CD1c-positive myeloid dendritic cell (primary cell): ENCODE measurements at regions not wholly inside any gene's neighbourhood (a gene's known extent, or its start where the extent isn't known, plus 50 kb on each side); places are given as distances from the start of the nearest gene placed in this dataset.

Source experiments
- DNase-seq: peaks from one replicate; pipeline ENCODE4 v3.0.0-alpha.2; 2016; ENCODE audit errors: extremely low spot score

DNA sequence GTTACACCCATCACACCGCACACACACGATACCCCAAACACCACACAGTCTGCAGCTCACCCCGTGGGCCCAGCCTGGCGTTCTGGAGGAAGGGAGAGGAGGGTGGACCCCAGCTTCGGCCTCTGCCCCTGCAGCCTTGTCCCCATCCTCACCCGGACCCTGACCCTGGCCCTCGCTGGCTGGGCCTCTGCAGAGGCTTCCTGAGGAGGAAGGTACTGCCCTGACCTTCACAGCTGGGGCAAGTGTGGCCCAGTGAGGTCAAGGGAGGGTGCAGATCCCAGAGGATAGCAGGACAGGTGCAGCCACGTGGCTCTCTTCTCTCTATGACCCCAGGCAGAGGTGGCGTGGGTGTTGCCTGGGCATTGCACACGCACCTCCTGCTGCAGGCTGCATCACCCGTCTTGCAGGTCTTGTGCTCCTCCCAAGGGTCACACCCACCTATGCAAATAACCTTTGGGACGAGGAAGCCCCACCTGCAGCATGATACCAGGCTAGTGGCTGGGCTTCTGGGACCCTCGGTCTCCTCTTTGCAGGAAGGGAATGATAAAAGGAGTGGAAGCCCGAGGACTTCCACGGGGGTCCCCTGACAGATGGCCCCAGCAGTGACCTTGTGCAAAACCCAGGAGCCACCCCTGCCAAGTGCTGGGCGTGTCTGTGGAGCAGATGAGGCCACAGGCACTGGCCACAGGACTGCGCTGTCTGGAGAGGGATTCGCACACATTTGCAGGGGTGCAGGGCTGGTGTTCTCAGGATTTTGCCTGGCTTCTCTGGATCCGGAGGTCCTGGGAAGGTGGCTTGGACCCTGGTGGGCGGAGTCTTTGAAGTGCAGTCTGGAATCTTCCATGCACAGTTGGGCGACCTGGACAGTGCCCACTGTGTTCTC, 1241.5 kb downstream of the BRD1 start:
- DNase-seq, result no peak

DNA sequence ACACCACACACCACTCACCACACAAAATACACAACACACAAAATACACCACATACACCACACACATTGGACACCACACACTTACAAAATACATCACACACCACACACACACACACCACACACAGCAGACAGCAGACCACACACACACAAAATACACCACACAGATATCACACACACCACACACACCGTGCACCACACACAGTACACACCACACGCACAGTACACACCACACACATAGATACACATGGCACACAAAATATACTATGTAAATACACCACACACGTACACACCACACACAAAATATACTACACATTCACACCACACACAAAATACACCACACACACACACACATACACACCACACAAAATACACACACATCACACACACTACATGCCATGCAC, 1243.5 kb downstream of the BRD1 start:
- DNase-seq, result no peak

DNA sequence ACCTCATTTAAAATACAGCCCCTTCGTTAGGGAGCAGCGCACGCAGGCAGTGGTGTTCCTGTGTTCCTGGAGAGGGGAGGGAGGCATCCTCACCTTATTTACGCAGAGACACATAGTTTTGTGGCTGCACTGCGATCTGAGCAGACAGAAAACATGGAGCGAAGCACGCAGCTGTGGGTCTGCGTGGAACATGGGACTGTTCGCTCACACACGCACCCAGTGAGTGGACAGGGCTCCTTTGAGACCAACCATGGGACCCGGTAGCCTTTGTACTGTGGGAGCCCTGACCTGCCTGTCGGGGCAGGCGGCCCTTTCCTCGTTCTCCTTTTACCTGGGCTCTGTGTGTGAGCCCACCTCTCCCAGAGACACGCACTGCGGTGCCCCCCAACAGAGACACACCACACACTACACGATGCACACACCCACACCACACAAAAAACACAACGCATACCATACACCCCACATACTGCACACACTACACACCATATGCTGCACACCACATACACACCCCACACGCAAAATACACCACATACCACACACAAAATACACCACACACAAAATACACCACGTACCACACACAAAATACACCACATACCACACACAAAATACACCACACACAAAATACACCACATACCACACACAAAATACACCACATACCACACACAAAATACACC, 1245.7 kb downstream of the BRD1 start:
- no peak for DNase-seq

DNA sequence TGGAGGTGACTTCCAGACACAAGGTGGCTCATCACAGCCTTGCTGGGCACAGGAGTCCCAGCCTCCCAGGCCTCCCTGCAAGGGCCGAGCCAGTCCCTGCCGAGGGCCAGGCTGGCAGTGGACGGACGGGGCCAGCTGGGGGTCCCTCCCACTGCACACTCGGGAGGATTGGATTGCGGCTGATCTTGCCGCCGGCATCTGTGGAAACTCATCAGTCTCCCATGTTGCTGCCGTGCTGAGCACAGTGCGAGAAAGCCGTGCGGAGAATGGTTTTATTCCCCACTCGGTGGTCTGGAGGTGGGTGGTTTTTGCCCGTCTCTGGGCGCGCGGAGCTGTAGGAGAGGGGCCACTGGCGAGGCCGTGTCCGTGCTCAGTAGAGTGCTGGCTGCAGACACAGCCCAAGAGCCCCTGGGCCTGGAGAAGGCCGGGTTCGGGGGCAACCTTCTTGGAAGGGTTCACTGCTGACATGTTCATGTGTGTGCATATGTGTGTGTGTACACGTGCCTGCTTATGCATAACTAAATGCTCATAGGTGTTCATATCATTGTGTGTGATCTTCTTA, 1246.4 kb downstream of the BRD1 start:
- no peak for DNase-seq

DNA sequence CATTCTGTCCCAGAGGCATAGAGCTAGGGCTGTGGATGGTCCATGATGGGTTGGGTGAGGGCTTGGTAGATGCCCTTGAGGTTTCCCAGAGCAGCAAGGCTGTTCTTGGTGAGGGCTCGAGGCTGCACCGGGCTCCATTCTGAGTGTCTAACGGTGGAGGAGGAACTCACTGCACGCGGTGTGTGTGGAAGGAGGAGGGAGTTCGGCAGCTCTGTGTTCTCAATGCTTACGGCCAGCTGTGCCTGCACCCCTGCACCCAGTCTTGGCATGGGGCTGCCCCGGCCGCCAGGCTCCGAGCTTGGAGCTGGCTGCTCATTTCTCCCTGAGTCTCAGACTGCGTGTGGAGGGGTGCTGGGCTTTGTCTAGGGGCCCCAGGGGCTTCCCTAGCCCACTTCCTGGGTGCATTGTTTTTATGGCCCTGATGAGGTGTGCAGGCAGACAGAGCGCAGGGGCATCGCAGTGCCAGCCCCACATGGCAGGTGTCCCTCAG, 1247.1 kb downstream of the BRD1 start:
- no peak for DNase-seq

DNA sequence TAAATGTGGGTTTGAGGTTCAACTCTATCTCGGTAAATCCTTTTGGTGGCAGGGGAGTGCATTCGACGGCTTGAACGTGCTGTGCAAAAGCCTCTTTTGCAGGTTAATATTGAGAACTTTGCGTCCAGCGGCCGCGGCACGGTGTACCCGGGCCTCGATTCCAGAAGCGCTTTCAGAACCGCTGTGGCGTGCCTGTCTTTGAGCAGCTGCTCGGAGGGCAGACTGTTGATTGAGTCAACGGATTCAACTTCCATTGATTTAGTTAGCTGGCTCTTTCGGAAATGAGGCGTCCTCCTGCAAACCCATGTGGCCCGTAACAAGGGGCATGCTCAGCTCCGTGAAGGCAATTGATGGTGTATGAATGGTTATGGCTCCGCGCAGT, 1247.8 kb downstream of the BRD1 start:
- no peak for DNase-seq

DNA sequence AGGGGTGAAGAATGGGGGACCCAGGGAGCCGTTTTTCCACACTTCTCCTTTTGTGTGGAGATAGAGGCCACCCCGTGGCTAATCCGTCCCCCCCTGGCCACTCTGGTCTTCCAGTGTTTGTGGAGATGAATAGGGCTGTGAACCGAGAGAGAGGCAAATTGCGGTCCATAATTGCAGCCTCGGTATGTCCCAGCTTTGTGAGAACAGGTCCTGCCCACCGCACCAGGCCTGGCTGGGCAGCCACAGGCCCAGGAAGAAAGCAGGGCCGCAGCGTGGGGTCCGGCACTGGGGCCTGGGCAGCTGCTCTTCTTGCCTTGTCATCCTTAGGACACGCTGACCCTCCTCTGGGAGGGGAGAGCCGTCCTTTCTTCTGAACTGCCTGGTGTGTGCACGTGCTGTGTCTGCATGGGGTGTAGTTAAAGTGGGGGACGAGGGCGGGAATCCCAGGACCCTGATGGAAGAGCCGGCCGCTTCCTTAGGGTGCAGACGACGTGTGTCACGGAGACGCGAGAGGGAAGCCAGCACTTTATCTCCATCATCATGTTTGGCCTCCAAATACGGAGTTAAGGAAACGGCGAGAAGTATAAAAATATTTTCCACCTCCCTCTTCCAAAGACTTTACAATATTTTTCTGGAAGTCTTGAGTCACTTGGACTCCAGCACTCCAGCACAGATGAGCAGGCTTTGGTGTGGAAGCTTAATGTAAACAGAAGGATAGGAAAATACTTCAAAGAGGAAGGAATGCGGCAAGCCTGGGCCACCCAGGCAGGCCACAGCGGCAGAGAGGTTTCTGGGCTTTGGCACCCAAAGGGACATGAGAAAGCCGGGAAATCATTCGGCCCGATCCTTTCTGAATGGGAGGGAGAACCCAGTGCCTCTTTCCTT, 1248.4 kb downstream of the BRD1 start:
- DNase-seq, result no peak

DNA sequence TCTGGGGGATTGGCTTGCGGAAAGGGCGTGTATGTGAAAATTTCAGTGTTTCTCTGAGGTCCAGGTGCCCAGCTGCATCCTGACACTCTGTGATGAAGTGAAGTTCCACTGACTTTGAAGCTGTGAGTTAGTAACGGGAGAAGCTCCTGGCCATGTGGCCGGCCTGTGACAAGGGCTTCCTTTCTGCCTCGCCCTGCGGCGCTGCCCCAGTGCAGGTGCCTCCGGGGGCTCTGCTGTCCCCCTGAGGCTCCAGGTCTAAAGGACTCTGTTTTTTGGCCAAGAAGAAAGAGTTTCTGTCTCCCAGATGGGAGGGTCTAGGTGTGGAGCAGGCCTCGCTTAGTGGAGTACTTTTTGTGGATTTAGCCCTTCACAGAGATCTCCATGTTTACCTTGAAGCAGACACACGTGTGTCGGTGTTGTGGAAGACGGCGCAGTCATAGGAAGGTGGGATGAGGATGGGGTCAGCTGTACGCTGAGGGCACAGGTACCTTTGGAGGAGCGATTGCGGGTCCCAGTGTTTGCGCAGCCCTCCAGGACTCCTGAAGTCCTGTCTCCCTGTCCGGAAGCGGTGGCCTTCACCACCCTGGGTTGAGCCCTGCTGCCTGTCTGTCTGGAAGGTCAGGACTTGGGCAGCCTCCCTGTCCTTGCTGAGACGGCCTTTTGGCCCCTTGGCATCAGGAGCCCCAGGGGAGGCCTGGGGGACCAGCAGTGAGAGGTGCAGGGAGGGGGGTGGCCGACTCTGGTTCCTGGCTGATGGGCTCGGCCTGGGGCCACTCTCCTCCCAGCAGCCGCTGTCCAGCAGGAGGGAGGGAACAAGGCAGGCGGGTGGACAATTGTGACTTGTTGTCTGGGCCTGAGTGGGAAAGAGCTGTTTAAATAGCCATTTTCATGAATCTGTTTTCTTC, 1249.3 kb downstream of the BRD1 start:
- no peak for DNase-seq

DNA sequence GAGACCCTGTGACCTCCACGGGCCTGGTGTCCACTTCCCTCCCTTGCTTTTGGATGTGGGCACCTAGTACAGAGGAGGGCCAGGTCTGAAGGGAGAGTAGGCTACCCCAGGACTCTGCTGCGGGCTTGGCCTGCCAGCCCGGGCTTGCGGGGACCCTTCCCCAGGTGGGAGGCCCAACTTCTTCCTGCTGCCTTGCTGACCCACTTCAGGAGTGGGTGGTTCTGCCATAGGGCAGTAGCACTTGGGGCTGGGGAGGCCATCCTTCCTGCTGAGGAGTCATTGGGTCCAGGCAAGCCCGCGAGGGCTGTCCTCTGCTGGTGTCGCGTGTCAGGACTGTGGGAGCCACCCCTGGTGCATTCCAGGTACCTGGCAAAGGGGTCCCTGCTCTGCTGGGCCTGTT, 1250.0 kb downstream of the BRD1 start:
- DNase-seq, result no peak

DNA sequence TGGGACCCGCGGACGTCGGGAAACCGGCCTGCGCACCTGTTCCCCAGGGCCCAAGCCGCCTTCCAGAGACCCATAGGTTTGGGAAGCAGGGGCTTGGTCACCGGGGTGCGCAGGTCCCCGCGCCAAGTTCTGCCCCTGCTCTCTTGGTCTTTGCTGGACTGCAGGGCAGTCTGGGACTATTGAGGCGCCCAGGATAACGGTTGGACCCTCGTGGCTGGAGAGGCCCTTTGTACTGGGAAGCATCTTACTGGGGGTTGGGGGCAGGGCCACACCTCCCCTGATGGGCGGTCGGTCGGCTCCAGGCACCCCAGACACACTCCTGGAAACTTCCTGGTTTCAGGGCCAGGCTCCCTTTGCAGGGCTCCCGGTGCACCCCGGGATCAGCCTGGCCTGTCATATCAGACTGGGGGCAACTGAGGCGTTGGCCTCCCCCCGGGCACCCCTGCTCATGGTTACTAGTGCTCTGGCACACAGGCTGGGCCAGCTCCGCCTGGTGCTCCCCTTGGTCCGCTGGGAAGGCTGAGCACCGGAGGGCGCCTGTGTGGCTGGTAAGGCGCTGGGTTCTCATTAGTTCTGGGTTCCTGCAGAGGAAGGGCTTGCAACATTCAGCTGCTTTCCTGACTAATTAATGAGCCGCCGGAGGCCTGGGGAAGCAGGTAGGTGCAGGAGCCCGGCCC, 1250.5 kb downstream of the BRD1 start:
- no peak for DNase-seq

DNA sequence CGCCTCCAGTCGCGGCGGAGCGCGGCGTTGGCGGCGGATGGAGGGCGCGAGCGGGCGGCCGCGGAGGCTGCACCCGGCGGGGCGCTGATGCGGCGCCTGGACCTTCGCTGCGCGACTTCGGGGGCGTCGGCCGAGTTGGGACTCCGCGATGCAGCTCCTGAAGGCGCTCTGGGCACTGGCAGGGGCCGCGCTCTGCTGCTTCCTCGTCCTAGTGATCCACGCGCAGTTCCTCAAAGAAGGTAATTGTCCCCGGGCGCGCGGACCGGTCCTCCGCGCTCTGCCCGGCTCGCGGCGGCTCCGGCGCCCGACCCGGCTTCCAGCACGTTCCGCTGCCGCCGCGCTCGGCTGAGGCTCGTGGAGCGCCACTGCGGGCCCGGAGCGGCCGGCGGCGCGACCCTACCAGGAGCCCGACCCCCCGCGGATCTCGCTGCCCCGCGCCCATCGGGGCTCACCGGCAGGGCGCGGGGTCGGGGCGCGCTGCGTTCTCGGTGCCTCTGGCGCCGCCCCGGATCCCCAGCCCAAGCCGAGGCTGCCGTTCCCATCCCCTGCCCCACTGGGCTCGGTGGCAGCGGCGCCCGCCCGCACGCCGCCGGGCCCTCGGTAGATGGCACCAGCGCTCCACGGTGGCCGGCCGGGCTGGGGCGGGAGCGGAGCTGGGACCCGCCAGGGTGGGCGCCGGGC, 1251.2 kb downstream of the BRD1 start:
- DNase-seq, result no peak

DNA sequence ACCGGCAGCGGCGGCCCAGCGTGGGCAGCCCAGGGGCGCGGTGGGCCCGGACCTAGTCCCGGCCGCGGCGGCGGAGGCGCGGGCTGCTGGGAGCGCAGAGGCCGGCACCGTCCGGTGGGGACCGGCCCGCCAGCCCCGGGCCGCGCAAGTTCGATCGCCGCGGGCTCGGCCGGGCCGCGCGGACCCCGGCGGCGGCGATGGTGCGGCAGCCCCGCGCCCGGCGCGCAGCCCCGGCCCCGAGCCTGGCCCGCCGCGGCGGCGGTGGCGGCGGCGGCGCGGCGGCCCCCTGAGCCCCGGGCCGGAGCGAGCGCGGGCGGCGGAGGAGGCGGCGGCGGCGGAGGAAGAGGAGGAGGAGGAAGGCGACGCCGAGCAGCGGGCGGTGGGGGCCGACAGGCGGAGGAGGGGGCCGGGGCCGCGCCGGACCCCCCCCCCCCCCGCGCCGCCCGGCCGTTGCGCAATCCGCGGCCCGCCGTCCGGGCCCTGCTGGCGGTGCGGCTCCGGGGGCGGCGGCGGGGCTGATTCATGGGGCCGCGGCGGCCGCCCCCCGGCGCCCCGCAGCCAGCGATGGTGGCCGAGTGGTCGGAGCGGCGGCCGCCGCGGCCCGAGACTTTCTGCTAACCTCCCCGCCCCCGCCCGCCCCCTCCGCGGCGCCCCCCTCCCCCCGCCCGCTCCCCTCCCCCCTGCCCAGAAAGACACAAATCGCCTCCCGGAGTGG, 1251.9 kb downstream of the BRD1 start:
- DNase-seq, result no peak

DNA sequence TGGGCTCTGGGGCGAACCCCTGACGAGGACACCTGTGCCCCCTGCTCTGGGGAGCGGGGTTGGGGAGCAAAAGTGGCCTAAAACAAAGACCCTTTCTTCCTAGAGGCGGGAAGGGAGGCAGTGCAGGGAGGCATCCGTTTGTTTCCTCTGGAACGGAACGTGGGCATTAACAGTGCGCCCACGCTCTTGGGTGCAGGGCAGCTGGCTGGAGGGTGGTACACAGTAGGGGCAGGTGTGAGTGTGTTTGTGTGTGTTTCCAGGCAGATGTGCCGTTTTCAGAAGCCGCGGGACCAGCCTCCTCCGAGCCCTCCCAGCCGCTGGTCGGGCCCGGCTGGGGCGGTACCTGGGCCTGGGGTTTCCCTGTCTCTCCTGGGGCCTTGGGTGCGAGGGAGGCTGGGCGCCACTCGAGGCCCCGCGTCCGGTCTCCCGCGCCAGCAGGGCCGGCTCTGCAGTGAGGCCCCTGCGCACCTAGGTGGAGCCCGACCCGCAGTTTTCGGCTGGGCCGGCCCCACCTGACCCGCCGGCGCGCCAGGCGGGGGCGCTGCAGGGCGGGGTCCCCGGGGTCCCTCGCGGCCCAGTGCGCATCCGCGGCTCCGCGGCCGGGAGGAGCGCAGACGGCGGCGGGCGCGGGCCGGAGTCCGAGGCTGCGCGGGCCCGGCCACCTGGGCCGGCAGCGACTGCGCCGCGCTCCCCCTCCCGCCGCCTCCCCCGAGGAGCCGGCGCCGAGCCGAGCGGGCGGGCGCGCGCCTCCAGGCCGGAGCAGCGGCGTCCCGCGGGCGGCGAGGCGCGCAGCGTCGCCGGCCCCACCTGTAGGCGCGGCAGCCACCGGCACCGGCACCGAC, 1252.7 kb downstream of the BRD1 start:
- no peak for DNase-seq

DNA sequence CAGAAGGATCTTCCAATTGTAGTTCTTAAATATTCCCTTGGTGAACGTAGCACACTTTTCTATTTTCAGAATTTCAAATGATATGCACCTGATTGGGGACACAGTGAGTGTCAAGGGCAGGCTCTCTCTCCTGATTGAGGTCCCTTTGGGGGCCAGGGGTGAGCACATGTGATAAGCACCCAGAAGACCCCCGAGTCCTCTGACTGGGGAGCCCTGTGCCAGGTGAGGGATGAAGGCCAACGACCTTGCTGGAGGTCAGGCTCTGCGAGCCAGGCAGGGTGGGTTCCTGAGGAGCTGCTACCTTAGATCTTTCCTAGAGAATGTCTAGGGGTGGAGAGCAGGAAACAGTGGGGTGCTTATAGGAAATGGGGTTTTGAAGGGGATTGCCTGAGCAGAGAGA, 1253.9 kb downstream of the BRD1 start:
- no peak for DNase-seq

DNA sequence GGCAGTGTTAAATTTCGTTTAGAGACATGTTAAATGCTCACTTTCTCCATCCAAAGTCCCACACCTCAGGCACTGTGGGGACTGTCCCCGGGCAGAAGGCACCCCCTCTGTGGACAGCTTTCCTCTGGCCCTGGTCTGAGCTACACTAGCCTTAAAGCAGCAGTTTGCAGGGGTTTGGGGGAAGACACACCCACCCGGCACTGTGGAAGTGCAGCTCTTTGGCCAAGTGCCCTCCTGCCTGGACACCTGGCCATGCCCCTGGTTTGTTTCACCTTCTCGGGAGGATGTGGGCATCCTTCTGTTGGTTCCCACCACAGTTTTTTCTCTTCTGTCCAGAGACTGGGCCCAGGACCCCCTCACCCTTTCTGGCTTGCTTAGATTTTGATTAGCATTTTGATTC, 1254.7 kb downstream of the BRD1 start:
- DNase-seq, result no peak

DNA sequence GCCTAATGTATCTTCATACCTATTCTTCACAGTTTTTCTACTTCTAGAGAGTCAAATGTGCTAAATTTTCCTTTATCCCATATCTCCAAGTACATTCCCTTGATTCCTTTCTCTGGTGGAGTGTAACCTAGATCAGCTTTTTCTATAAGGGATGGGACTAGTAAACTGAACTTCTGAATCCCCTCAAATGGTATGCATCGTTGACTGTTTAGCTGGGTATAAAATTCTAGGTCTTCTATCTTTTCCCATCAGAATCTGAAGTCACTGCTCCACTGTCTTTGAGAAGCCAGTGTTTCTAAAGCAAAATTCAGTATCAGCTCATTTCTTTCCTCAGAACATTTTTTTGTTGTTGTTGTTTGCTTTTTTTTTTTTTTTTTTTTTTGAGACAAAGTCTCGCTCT, 1256.8 kb downstream of the BRD1 start:
- no peak for DNase-seq

DNA sequence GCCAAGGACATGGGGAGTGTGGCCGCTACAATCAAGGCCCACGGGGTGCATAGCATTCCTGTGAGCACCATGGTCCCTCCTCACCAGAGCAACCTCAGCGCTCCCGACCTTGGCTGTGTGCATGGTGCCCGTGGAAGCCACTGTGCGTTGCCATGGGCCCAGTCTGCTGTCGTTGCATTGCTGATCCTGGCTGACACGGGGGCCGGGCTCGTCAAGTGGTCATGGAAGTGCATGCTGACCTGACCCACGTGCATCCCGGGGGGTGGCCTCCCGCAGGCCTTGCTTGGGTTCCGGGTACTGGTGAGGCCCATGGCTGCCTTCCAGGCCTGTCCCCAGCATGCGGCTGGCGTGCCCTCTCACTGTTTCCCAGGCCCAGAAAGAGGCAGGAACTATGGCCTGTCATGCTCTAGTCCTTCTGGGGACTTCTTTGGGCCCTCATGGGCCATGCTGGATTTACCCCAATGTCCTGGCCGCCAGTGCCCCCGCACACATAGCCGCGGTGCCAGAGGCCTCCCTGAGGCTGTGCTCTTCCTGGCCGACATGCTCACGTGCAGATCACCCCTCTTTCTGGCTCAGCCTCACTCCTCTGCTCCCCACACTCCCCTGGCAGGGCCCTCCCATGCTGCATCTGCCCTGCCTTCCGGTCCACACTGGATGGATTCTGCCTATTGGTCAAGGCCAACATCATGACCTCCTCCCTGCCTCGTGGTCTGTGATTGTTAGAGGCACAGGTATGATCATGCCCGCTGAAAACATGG, 1258.0 kb downstream of the BRD1 start:
- DNase-seq, result no peak
